Body of pancreas (tissue), 4 donors: ENCODE measurements at regions not wholly inside any gene's neighbourhood (a gene's known extent, or its start where the extent isn't known, plus 50 kb on each side); places are given as distances from the start of the nearest gene placed in this dataset.

Experiments
- CTCF ChIP-seq, 7 experiments: fragments of 450-650 bp in 4 of 7; fragments of 200-600 bp in 3 of 7; sonication (generic) in 3 of 7; IDR thresholded peaks; one replicate each; pipeline ENCODE4 v1.5.1; 2016 to 2019; ENCODE audit warnings: antibody characterized with exemption in 7 of 7
- POLR2A ChIP-seq, 3 donors: fragments of 450-650 bp; IDR thresholded peaks; one replicate each; pipeline ENCODE4 v1.6.1; 2016; ENCODE audit warnings: antibody characterized with exemption in 3 of 3, mild to moderate bottlenecking in 2 of 3

- no peak for TF ChIP-seq CTCF (IDR thresholded peaks at IDR 0.05)
- no peak for TF ChIP-seq POLR2A (IDR thresholded peaks at IDR 0.05)
These were observed 90.7 kb downstream of the FAM76B start for GRCh38 chr11:95698676-95699557.
